ENCODE measurements at regions not wholly inside any gene's neighbourhood (a gene's known extent, or its start where the extent isn't known, plus 50 kb on each side); places are given as distances from the start of the nearest gene placed in this dataset.

DNA sequence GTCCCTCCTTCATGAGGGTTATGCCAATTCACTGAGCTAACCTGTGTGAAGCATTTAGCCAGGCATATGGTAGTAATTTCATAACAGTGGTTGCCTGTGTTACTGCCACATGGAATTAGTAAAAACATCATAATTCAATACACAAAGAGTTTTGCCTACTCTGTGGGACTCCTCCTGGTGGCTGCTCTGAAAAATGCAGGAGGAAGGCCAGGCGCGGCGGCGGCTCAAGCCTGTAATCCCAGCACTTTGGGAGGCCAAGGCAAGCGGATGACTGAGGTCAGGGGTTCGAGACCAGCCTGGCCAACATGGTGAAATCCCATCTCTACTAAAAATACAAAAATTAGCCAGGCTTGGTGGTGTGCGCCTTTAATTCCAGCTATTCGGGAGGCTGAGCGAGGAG is 547.3 kb downstream of the CDK5RAP2 start:
- Mint-ChIP-seq H3K36me3 (ENCODE audit: low read depth) (no peaks in the 10 kb centered on the region), H3K4me1 (peaks cover 4% of the 10 kb centered on the region), H3K27ac (ENCODE audit: unreplicated experiment) (no peak overlapping the region)

DNA sequence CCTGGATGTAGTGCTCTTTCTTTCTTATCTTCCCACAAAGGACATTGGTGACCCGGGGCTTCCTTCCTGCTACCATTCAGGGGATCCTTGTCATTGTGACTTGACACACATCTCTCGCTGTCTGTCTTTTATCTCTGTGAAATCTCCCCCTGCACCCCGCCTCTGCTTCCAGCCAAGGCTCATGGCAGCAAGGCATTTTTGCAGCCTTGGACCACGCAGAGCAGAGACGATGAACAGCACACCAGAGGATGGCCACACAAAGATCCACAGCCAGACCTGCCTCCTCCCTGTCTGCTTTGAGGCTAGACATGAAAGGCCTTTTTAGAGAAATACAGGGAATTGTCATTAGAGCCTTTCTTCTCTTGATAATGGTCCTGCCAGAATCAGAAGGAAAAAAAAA is 549.1 kb downstream of the CDK5RAP2 start:
- TF ChIP-seq, protein P1, sequence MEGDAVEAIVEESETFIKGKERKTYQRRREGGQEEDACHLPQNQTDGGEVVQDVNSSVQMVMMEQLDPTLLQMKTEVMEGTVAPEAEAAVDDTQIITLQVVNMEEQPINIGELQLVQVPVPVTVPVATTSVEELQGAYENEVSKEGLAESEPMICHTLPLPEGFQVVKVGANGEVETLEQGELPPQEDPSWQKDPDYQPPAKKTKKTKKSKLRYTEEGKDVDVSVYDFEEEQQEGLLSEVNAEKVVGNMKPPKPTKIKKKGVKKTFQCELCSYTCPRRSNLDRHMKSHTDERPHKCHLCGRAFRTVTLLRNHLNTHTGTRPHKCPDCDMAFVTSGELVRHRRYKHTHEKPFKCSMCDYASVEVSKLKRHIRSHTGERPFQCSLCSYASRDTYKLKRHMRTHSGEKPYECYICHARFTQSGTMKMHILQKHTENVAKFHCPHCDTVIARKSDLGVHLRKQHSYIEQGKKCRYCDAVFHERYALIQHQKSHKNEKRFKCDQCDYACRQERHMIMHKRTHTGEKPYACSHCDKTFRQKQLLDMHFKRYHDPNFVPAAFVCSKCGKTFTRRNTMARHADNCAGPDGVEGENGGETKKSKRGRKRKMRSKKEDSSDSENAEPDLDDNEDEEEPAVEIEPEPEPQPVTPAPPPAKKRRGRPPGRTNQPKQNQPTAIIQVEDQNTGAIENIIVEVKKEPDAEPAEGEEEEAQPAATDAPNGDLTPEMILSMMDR (conservative IDR thresholded peaks at IDR 0.05): no peak
- no peaks in the 10 kb centered on the region for H3K9me3 Mint-ChIP-seq
- peaks cover 4% of the 10 kb centered on the region for H3K4me1 Mint-ChIP-seq
- no peak for DNase-seq (ENCODE audit: low read depth, low spot score)
- no peak overlapping the region for H3K4me3 Mint-ChIP-seq
- peak overlapping the region; percentile 14 for H3K27ac Mint-ChIP-seq (ENCODE audit: unreplicated experiment)
- H3K27me3 Mint-ChIP-seq (ENCODE audit: low read depth): peaks cover 7% of the 10 kb centered on the region
- H3K36me3 Mint-ChIP-seq (ENCODE audit: low read depth): no peaks in the 10 kb centered on the region

More for the DNA sequence above, 547.3 kb downstream of the CDK5RAP2 start:
- no peak for DNase-seq (ENCODE audit: low read depth, low spot score)
- H3K27me3 Mint-ChIP-seq (ENCODE audit: low read depth): peaks cover 5% of the 10 kb centered on the region
- no peaks in the 10 kb centered on the region for H3K9me3 Mint-ChIP-seq
- no peak overlapping the region for H3K4me3 Mint-ChIP-seq
- TF ChIP-seq, protein P1 (conservative IDR thresholded peaks at IDR 0.05): peak; percentile 45

DNA sequence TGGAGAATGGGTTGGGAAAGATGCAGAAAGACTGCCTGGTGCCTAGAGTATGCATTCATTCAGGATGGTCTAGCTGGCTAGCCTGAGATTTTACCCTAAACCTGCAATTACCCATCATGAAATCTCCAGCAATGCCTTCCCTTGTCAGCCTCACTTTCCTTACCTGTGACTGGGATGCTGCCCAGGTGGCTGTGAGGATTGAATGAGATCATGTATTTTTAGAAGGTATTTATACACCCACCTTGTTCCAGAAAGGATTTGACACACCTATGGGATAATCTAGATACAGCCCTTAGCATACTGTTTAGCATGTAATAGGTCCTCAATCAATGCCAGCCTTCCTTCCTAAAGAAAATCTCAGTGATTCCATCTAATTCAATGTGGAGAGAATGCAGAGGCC is 561.4 kb downstream of the CDK5RAP2 start:
- DNase-seq (ENCODE audit: low read depth, low spot score): no peak
- Mint-ChIP-seq H3K36me3 (ENCODE audit: low read depth) (no peaks in the 10 kb centered on the region), H3K9me3 (peaks cover 2% of the 10 kb centered on the region), H3K4me3 (no peak overlapping the region), H3K27me3 (ENCODE audit: low read depth) (peaks cover 25% of the 10 kb centered on the region), H3K4me1 (no peaks in the 10 kb centered on the region), H3K27ac (ENCODE audit: unreplicated experiment) (no peak overlapping the region)
- TF ChIP-seq, protein P1 (conservative IDR thresholded peaks at IDR 0.05): no peak

DNA sequence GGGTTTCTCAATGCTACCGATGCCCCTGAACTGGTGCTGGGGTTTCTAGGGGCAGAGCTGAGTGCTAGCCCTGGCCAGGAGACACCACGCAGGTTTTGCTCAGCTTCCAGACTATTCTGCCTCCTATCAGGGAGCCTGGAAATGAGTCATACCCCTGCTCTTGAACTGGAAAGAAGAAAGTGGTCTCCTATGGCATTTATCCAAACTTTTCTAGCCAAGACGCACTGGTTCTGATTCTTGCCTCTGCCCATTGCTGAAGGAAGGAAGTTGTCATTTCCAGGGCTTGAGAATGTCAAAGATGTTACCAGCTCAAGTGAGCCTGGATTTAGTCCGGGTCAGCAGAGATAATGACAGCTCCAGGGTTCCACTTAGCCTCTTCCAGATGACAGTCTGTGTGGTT is 561.9 kb downstream of the CDK5RAP2 start:
- Mint-ChIP-seq H3K4me3 (no peak overlapping the region), H3K9me3 (peaks cover 2% of the 10 kb centered on the region), H3K27ac (ENCODE audit: unreplicated experiment) (no peak overlapping the region), H3K36me3 (ENCODE audit: low read depth) (no peaks in the 10 kb centered on the region), H3K4me1 (no peaks in the 10 kb centered on the region), H3K27me3 (ENCODE audit: low read depth) (peaks cover 27% of the 10 kb centered on the region)
- TF ChIP-seq, protein P1 (conservative IDR thresholded peaks at IDR 0.05): no peak
- DNase-seq (ENCODE audit: low read depth, low spot score): no peak

DNA sequence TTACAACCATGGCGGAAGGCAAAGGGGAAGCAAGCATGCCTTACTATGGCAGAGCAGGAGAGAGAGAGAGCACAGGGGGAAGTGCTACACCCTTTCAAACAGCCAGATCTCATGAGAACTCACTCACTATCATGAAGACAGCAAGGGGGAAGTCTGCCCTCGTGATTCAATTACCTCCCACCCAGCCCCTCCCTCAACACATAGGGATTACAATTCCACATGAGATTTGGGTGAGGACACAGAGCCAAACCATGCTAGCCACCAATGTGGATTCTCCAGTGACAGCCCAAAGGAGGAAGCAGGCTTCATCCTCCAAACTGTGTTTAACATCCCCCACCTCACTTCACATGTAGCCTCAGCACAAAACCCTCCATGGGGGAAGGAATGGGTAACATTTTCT is 563.7 kb downstream of the CDK5RAP2 start:
- DNase-seq (ENCODE audit: low read depth, low spot score): no peak
- Mint-ChIP-seq H3K4me1 (no peaks in the 10 kb centered on the region), H3K36me3 (ENCODE audit: low read depth) (no peaks in the 10 kb centered on the region), H3K4me3 (no peak overlapping the region), H3K27ac (ENCODE audit: unreplicated experiment) (no peak overlapping the region), H3K9me3 (peaks cover 2% of the 10 kb centered on the region), H3K27me3 (ENCODE audit: low read depth) (peaks cover 41% of the 10 kb centered on the region)
- TF ChIP-seq, protein P1 (conservative IDR thresholded peaks at IDR 0.05): no peak

DNA sequence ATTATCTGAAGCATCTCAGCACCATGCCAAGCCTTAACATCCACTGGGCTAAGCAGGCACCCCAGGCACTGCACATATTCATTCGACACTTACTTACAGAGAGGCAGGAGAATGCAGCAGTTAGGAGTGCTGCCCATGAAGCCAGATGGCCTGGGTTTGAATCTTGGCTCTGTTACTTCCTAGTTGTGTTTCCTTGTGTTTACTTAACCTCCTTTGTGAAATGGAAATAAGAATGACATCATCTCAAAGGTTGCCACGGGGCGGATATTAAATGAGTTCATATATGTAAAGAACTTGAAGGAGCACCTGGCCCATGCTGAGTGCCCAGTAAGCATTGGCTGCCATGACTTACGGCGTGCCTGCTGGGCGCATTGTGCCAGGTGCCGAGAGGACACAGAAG is 565.2 kb downstream of the CDK5RAP2 start:
- Mint-ChIP-seq H3K27me3 (ENCODE audit: low read depth) (peaks cover 34% of the 10 kb centered on the region), H3K4me1 (no peaks in the 10 kb centered on the region), H3K4me3 (no peak overlapping the region)

More for the DNA sequence above, 565.2 kb downstream of the CDK5RAP2 start:
- DNase-seq (ENCODE audit: low read depth, low spot score): no peak
- Mint-ChIP-seq H3K27ac (ENCODE audit: unreplicated experiment) (no peak overlapping the region), H3K36me3 (ENCODE audit: low read depth) (no peaks in the 10 kb centered on the region), H3K9me3 (no peaks in the 10 kb centered on the region)
- TF ChIP-seq, protein P1 (conservative IDR thresholded peaks at IDR 0.05): no peak

Data from neural crest cell (in vitro differentiated cells).